Renal cortical epithelial cell (primary cell): ENCODE measurements at regions not wholly inside any gene's neighbourhood (a gene's known extent, or its start where the extent isn't known, plus 50 kb on each side); places are given as distances from the start of the nearest gene placed in this dataset.
A peak's percentile ranks its signal among the peaks of the same experiment; 100 is the strongest.

ENCODE experiments used
- DNase-seq: peaks from one replicate; pipeline ENCODE4 v3.0.0-alpha.2; 2011; ENCODE audit warnings: low read depth

DNA sequence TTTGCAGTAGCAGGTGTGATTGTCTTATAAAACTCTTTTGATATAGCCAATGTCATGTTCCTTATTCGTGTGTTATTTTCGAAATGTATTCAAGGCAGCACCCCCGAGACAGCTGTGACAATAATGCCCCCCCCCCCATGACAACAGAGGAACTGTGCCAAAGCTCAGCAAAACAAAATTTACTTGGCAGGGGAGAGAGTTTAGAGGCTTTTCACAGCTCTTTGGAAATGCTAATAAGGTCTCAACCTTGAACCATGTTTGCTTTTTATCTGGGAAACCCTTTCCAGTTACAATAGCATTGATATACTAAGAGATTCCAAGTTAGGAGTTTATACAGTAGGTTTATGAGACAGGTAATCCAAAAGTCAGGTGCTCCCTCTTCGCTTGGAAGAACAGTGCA is 56.4 kb upstream of the USP44 start:
- DNase-seq: no peak

DNA sequence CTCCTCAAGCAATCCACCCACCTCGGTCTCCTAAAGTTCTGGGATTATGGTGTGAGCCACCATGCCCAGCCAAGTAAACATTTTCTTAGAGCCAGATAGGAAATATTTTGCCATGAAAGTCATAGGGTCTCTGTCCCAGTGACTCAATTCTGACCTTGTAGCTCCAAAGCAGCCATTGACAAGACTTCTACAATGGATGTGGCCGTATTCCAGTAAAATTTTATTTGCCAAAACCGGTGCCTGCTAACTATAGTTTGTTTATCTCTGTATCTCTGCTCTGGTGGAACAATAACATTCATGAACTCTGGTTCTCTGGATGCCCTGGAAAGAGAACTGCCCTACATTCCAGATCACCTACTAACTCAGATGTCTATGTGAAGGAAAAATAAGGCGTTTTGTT is 54.6 kb upstream of the USP44 start:
- DNase-seq: peak; percentile 40

DNA sequence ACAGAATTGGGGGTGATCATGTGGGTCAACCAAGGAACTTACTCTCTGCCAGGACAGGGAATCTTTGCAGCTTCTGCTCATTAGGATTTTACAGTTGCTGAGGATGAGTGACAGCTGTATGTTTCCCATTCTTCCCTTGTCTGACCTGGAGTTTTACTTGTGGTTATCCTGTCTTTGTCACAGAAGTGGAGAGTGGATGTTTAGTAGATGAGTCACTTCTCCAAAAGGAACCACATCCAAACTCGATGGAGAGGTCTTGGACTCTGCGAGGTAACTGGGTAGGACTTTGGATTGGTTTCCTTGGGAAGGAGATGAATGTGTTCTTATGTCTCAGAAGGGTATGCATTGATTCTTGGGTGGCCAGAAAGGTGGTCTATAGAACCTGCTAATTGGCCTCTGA is 53.8 kb upstream of the USP44 start:
- peak; percentile 93 for DNase-seq

DNA sequence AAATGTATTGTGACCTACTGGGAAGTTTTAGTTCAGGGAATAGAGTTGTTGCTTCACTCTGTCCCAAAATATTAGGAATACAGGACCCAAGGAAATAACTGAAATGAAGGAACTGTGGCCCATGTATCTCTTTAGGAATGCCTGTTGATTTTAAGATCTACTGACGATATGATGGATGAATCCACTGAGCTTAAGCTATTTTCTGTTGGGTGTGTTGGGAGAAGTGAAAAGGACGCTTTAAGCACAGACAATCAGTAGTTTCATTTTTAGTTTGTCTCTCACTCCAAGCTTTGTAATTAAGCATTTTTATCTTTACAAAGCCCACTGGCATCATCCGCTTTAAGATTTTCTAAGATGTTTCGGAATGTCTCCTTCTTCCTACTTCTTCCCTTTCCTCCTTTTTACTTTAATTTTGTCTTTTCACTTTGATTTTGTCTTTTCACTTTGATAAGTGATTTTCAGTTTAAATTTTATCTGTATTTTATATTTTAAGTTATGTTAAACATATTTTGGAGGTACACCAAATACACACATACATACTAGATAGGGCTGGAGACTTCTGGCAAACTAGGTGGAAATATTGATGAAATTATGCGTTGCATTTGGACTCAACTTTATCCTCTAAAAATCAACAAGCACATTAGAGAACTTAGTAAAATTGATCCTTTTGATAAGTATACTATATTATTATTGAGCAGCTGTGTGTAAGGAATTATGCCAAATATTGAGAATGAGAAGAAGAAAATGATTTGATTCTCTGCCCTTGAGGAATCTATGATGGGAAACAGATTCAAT is 52.3 kb upstream of the USP44 start:
- no peak for DNase-seq

DNA sequence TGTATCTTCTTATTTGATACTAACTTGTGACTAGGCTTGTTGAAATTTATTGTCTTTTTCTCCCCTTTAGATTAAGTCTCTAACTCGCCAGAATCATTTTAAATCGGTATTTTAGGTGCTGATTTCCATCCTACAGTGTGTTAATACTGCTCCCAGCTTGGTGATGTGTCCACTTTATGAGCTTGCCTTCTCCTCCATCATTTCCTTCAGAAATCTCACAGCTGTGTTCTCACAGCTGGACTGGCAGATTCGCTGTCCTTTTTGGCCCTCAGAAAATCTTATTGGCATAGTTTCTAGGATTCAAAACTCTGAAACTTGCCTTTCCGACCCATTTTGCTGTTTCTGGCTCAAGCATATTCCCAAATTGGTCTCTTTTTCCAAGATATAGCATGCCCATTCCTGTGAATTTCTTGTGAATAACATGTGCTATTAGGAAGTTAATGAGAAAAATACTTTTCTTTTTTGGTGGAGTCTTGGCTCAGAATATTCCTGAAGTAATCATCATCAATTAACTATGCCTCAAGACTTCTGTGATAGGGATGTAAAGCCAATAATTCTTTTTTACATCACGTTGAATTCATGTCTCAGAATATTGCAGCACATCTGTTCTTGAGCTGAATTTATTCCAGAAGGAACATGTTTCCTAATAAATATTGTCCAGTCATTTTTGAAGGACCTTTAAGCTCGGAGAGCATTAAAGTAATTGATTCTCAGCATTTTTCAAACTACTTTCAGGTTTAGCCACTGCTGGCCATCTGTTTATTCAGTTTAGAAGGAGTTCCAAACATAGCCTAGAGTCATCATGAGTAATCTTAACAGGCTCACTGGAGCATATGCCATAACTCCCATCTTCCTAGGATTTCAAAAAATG is 50.0 kb upstream of the USP44 start:
- DNase-seq: peak; percentile 87
